Heart right ventricle (tissue), 16 donors: ENCODE measurements at regions not wholly inside any gene's neighbourhood (a gene's known extent, or its start where the extent isn't known, plus 50 kb on each side); places are given as distances from the start of the nearest gene placed in this dataset.
"Not testable (repeated sequence)": the region's sequence is repeated elsewhere in the genome, so short reads cannot be mapped to it uniquely, and the experiment has no call there.

Source experiments
- ATAC-seq, 8 donors: fragments of 200-7000 bp; cut with Tn5 transposase; one replicate each; pipeline ENCODE4 v1.9.1; 2020; ENCODE audit warnings: mild to moderate bottlenecking in 8 of 8, moderate library complexity in 8 of 8, moderate number of reproducible peaks in 1 of 8
- DNase-seq, 2 donors: peaks; one replicate each; pipeline ENCODE4 v3.0.0-alpha.2; 2020
- H3K27ac ChIP-seq, 10 donors: fragments of 200-600 bp; sonication (generic) in 2 of 10; one replicate each; pipeline versions ENCODE4 v1.5.0 to v1.8.0; 2020 to 2022; ENCODE audit warnings: mild to moderate bottlenecking in 3 of 10
- H3K27me3 ChIP-seq, 7 donors: fragments of 200-600 bp; one replicate each; pipeline ENCODE4 v1.8.0; 2021 to 2022; ENCODE audit warnings: mild to moderate bottlenecking in 2 of 7
- H3K36me3 ChIP-seq, 9 donors: fragments of 200-600 bp; sonication (generic) in 1 of 9; one replicate each; pipeline versions ENCODE4 v1.5.0 to v1.8.0; 2020 to 2022; ENCODE audit warnings: mild to moderate bottlenecking in 2 of 9
- H3K4me1 ChIP-seq, 9 donors: fragments of 200-600 bp; sonication (generic) in 1 of 9; one replicate each; pipeline versions ENCODE4 v1.5.0 to v1.8.0; 2020 to 2022; ENCODE audit warnings: mild to moderate bottlenecking in 4 of 9
- H3K4me3 ChIP-seq, 10 donors: fragments of 200-600 bp; sonication (generic) in 2 of 10; one replicate each; pipeline versions ENCODE4 v1.5.0 to v1.8.0; 2020 to 2022; ENCODE audit warnings: mild to moderate bottlenecking in 7 of 10, moderate library complexity in 2 of 10
- H3K9me3 ChIP-seq, 11 donors: fragments of 200-600 bp in 10 of 11; sonication (generic) in 2 of 11; one replicate each; pipeline versions ENCODE4 v1.5.0 to v1.8.0; 2013 to 2022; ENCODE audit warnings: mild to moderate bottlenecking in 2 of 11, control low read depth in 1 of 11, moderate library complexity in 1 of 11
- WGBS, 2 donors: extraction: QIAGEN DNeasy Blood & Tissue Kit; methylation state at CpG; one replicate each; pipeline ENCODE4 v1.1.7; 2013; ENCODE audit warnings: inconsistent platforms in 1 of 2; 5-methylcytosine and 5-hydroxymethylcytosine counted together
- intact Hi-C, 10 donors: fragments of 100-400 bp; cut with DNase I; formaldehyde crosslinking; loops; one replicate each; pipeline versions ENCODE4 v1.11.1 to v1.14.2; 2022
- TF ChIP-seq, protein P1 (sequence below), 9 donors: fragments of 200-600 bp; sonication (generic) in 2 of 9; IDR thresholded peaks; one replicate each; pipeline versions ENCODE4 v1.5.0 to v1.8.0; 2021 to 2022; ENCODE audit warnings: antibody characterized with exemption in 9 of 9, mild to moderate bottlenecking in 5 of 9, moderate library complexity in 1 of 9
- donor health status: Arrhythmogenic right ventricular cardiomyopathy.
- donor health status: ischemic (EF 13 %, LVEDD 7.1; RV severe dilation, severe dysfunction).
- donor health status: healthy with polysubstance abuse.
- donor health status: DM: no; HTN: yes; CAD: no.
- donor health status: DM: no; HTN: no; CAD: no.
- donor health status: ischemic (EF 25% LVEDD 6.9; RV normal size, moderate dysfunction).
- donor health status: ischemic (EF 25% LVEDD 5.7; RV mildly dilated, moderate dysfunction).
- donor health status: healthy.
- donor health status: DM: yes; HTN: yes; CAD: no.
- donor health status: Ischemic cardiomyopathy.
- donor health status: ischemic (EF 35%, LVEDD 5.7; RV mildly dilated, moderate dysfunction).
- donor health status: nonischemic (EF 11% LVEDD 7.7; RV severe dilation, severe dysfunction).
- donor health status: DM: yes; HTN: yes; CAD: no.
- donor health status: PGD.
- donor health status: ischemic (EF 29% LVEDD 5.4; RV normal size, mild dysfunction).
- donor health status: nonischemic (EF 23%, LVEDD 6.1; RV moderate dilation, normal function).

DNA sequence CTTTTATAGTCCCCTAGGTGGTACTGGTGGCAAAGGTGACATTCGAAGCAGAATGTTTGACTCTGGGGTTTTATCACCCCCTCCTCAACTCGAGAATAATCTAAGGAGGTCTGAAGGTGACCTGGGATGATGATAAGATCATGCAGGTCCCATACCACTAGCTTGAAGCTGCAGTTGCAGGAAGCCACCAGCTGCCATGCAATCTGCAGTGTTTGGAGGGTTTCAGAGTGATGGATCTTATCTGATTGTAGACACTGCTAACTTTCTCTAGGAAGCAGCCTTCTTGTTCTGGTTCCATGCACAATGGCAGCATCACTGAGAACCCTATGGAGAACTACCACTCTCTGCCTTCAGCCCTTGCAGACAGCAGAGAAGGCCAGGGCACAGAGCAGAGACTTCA is 59.4 kb upstream of the LRPPRC start:
- intact Hi-C loops, result no loop called here
- H3K4me3 ChIP-seq, result no peak overlapping the region
- H3K27ac ChIP-seq, result no peak overlapping the region
- H3K27me3 ChIP-seq, result no peaks in the 10 kb centered on the region
- 44 to 46% methylated on average over 2 of the region's 2 CpGs for WGBS, 2 donors
- TF ChIP-seq, protein P1, sequence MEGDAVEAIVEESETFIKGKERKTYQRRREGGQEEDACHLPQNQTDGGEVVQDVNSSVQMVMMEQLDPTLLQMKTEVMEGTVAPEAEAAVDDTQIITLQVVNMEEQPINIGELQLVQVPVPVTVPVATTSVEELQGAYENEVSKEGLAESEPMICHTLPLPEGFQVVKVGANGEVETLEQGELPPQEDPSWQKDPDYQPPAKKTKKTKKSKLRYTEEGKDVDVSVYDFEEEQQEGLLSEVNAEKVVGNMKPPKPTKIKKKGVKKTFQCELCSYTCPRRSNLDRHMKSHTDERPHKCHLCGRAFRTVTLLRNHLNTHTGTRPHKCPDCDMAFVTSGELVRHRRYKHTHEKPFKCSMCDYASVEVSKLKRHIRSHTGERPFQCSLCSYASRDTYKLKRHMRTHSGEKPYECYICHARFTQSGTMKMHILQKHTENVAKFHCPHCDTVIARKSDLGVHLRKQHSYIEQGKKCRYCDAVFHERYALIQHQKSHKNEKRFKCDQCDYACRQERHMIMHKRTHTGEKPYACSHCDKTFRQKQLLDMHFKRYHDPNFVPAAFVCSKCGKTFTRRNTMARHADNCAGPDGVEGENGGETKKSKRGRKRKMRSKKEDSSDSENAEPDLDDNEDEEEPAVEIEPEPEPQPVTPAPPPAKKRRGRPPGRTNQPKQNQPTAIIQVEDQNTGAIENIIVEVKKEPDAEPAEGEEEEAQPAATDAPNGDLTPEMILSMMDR (IDR thresholded peaks at IDR 0.05), result no peak
- DNase-seq, result no peak
- H3K4me1 ChIP-seq, result no peaks in the 10 kb centered on the region
- no peaks in the 10 kb centered on the region for H3K36me3 ChIP-seq
- no peaks in the 10 kb centered on the region for H3K9me3 ChIP-seq
- ATAC-seq, result no peak

DNA sequence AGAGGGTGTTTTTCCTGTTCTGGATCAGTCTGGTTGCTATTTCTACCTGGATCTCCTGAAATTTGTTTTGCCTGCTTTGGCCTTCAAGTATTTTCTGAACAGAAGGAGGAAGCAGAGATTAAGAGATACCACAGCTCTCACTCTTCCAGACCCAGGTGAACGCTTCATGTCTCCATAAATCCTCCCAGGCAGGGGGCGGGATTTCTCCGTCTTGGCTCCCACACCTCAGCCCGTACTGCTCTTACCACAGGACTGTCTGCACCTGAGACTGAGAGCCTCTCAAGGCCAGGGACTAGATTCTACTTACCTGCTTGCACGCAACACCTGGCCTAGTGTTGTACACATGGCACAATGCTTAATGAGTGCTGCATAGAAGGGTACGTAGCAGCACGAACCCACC is 59.9 kb upstream of the LRPPRC start:
- Histone ChIP-seq H3K4me3 (no peak overlapping the region), H3K36me3 (no peaks in the 10 kb centered on the region), H3K27ac (no peak overlapping the region), H3K9me3 (no peaks in the 10 kb centered on the region), H3K4me1 (no peaks in the 10 kb centered on the region), H3K27me3 (no peaks in the 10 kb centered on the region)
- 87 to 90% methylated on average over 7 of the region's 7 CpGs for WGBS, 2 donors
- TF ChIP-seq, protein P1 (IDR thresholded peaks at IDR 0.05), result no peak
- DNase-seq (no peak), ATAC-seq (no peak)
- intact Hi-C loops, result no loop called here

DNA sequence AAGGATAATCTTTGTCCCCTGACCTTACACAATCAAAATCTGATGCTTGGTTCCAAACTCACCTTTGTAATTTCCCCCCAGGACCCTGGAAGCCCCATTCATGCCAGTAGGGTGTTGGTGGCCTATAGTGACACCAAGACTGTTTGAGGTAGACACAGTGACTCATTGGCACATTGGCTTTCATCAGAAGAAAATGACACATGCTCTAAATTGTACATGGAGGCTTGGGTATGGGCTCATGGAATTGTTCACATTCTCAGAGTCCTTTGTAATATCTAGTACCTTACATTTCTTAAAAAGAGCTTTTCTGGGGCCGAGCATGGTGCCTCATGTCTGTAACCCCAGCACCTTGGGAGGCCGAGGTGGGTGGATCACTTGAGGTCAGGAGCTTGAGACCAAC is 61.2 kb upstream of the LRPPRC start:
- H3K27ac ChIP-seq, result no peak overlapping the region

GRCh38 chr2:44060286-44060685 is 64.5 kb upstream of the LRPPRC start:
- ATAC-seq, DNase-seq: not testable (repeated sequence)

More for the DNA sequence above, 61.2 kb upstream of the LRPPRC start:
- Histone ChIP-seq H3K4me1 (no peaks in the 10 kb centered on the region), H3K27me3 (no peaks in the 10 kb centered on the region), H3K36me3 (no peaks in the 10 kb centered on the region), H3K9me3 (no peaks in the 10 kb centered on the region), H3K4me3 (no peak overlapping the region)
- TF ChIP-seq, protein P1 (IDR thresholded peaks at IDR 0.05), result no peak
- WGBS, 2 donors, result 80 to 83% methylated on average over 2 of the region's 2 CpGs
- no peak for ATAC-seq
- no peak for DNase-seq
- intact Hi-C loops, result no loop called here

DNA sequence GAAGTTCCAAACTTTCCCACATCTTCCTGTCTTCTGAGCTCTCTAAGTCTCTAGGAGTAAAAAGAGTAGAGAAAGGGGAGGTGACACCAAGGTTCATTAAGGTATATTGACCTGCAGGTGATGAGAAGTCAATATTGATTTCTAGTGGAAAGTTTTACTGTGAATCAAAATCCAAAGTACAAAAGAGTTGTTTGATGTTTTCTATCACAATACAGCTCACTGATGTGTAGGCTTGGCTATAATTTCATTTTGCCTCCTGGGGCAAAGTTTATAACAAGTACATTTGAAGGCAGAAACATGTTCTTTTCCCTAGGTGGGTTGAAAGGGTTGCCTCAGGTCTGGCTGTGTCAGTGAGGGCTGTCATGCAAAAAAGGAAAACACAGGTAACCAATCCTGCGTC is 65.2 kb upstream of the LRPPRC start:
- no peak overlapping the region for H3K4me3 ChIP-seq
- no peaks in the 10 kb centered on the region for H3K4me1 ChIP-seq
- H3K27ac ChIP-seq, result no peak overlapping the region
- H3K36me3 ChIP-seq, result no peaks in the 10 kb centered on the region
- DNase-seq (no peak), ATAC-seq (no peak)
- peaks cover 0 to 4% (median 0%) of the 10 kb centered on the region in 7 donors for H3K27me3 ChIP-seq
- TF ChIP-seq, protein P1 (IDR thresholded peaks at IDR 0.05), result no peak
- WGBS, 2 donors, result 98 to 100% methylated on average over 1 of the region's 1 CpG
- H3K9me3 ChIP-seq, result no peaks in the 10 kb centered on the region
- intact Hi-C loops, result no loop called here

More at GRCh38 chr2:44060286-44060685, 64.5 kb upstream of the LRPPRC start:
- H3K36me3 ChIP-seq, H3K4me3 ChIP-seq, H3K9me3 ChIP-seq, H3K27me3 ChIP-seq, intact Hi-C loops, H3K4me1 ChIP-seq, H3K27ac ChIP-seq: not testable (repeated sequence)
- WGBS, 2 donors, result 45 to 48% methylated on average over 1 of the region's 1 CpG
